ENCODE measurements at regions not wholly inside any gene's neighbourhood (a gene's known extent, or its start where the extent isn't known, plus 50 kb on each side); places are given as distances from the start of the nearest gene placed in this dataset.

- DNase-seq (ENCODE audit: low spot score), result no peak
- Histone ChIP-seq H3K4me3 (no peak overlapping the region), H3K27ac (no peak overlapping the region)
- TF ChIP-seq, protein P1, sequence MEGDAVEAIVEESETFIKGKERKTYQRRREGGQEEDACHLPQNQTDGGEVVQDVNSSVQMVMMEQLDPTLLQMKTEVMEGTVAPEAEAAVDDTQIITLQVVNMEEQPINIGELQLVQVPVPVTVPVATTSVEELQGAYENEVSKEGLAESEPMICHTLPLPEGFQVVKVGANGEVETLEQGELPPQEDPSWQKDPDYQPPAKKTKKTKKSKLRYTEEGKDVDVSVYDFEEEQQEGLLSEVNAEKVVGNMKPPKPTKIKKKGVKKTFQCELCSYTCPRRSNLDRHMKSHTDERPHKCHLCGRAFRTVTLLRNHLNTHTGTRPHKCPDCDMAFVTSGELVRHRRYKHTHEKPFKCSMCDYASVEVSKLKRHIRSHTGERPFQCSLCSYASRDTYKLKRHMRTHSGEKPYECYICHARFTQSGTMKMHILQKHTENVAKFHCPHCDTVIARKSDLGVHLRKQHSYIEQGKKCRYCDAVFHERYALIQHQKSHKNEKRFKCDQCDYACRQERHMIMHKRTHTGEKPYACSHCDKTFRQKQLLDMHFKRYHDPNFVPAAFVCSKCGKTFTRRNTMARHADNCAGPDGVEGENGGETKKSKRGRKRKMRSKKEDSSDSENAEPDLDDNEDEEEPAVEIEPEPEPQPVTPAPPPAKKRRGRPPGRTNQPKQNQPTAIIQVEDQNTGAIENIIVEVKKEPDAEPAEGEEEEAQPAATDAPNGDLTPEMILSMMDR (IDR thresholded peaks at IDR 0.05), result no peak
Measured at GRCh38 chr7:156195276-156195675, 383.0 kb upstream of the SHH start.

GRCh38 chr7:156194813-156195212, 382.6 kb upstream of the SHH start:
- TF ChIP-seq, protein P1 (IDR thresholded peaks at IDR 0.05), result no peak

DNA sequence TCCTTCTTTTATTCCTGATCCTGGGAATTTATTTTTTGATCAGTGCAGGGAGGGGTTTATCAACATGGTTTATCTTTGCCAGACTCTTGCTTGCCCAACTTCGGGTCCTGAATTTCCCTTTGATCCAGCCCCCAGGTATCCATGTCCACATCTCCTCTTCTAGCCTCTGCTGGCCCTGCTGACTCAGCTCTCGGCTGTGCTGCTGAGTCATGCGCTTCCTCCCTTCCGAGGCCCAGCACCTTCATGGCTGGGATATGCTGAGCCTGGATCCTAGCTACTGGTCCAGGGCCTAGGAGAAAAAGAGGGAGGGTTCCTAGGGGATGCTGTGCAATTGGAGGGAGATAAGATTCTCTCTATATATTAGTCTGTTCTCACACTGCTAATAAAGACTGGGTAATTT, 380.7 kb upstream of the SHH start:
- TF ChIP-seq, protein P1 (IDR thresholded peaks at IDR 0.05), result no peak
- H3K4me3 ChIP-seq, result no peak overlapping the region
- DNase-seq (ENCODE audit: low spot score), result no peak
- no peak overlapping the region for H3K27ac ChIP-seq

More at GRCh38 chr7:156194813-156195212, 382.6 kb upstream of the SHH start:
- H3K27ac ChIP-seq, result no peak overlapping the region
- H3K4me3 ChIP-seq, result no peak overlapping the region
- no peak for DNase-seq (ENCODE audit: low spot score)

DNA sequence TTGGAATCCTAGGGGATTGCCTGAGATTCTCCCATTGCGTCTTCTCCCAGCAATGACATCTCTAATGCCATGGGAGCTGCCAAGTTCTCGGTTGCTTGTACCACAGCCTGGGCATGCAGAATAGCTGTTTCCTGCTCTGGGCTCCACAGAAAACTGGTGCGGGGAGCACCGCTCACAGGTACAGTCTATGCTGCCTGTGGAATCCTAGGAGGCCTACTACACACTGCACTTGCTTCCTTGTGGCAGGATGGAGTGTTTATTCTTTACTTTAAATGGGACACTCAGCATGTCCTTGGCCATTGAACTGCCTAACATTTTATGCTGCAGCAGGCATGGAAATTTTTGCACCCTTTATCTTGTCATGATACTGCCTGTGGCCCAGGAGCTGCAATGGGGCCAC, 378.8 kb upstream of the SHH start:
- Histone ChIP-seq H3K4me3 (no peak overlapping the region), H3K27ac (no peak overlapping the region)
- TF ChIP-seq, protein P1 (IDR thresholded peaks at IDR 0.05), result no peak
- DNase-seq (ENCODE audit: low spot score), result no peak

DNA sequence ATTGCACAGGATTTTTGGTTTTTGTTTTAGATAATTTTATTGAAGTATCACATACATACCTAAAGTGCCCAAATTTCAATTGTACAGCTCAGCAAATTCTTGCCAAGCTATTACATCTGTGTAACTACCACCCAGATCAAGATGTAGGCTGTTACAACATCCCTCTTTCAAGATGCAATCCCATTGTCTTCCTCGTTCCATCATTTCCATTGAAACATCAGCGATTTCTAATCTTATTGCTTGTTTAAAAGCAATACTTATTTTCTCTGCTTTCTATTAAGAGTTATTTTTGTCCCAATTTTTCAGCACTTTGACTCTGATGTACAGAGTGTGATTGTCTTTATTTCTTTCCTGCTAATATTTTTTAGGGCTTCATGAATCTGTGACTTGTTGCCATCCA, 372.8 kb upstream of the SHH start:
- Histone ChIP-seq H3K4me3 (no peak overlapping the region), H3K27ac (no peak overlapping the region)
- no peak for DNase-seq (ENCODE audit: low spot score)
- TF ChIP-seq, protein P1 (IDR thresholded peaks at IDR 0.05), result no peak

GRCh38 chr7:156184164-156184563, 371.9 kb upstream of the SHH start:
- no peak overlapping the region for H3K4me3 ChIP-seq
- no peak for DNase-seq (ENCODE audit: low spot score)
- TF ChIP-seq, protein P1 (IDR thresholded peaks at IDR 0.05), result no peak
- no peak overlapping the region for H3K27ac ChIP-seq

GRCh38 chr7:156180451-156181229, 368.4 kb upstream of the SHH start:
- TF ChIP-seq, protein P1 (IDR thresholded peaks at IDR 0.05), result no peak
- DNase-seq (ENCODE audit: low spot score), result peak; percentile 58
- H3K4me3 ChIP-seq, result no peak overlapping the region
- no peak overlapping the region for H3K27ac ChIP-seq

Data from coronary artery (tissue), 2 donors.